Adipocyte (in vitro differentiated cells): ENCODE measurements at regions not wholly inside any gene's neighbourhood (a gene's known extent, or its start where the extent isn't known, plus 50 kb on each side); places are given as distances from the start of the nearest gene placed in this dataset.
A peak's percentile ranks its signal among the peaks of the same experiment; 100 is the strongest.

Source experiments
- DNase-seq: peaks from one replicate; pipeline ENCODE4 v3.0.0-alpha.2; 2015; ENCODE audit warnings: low read depth
- H3K27me3 ChIP-seq: replicated peaks from 2 replicates; pipeline ENCODE4 v1.7.0; 2013; ENCODE audit warnings: mild to moderate bottlenecking, low read length, moderate library complexity; ENCODE audit not compliant: control insufficient read depth, insufficient read depth
- H3K36me3 ChIP-seq: 2 replicates; pipeline ENCODE4 v1.7.0; 2013; ENCODE audit warnings: low read length, mild to moderate bottlenecking, moderate library complexity; ENCODE audit not compliant: control insufficient read depth, insufficient read depth, severe bottlenecking
- H3K4me1 ChIP-seq: 2 replicates; pipeline ENCODE4 v1.7.0; 2013; ENCODE audit warnings: mild to moderate bottlenecking, low read length, moderate library complexity; ENCODE audit not compliant: control insufficient read depth, insufficient read depth
- H3K4me3 ChIP-seq: 2 replicates; pipeline ENCODE4 v1.7.0; 2013; ENCODE audit warnings: mild to moderate bottlenecking, low read length, moderate library complexity
- H3K9ac ChIP-seq: 2 replicates; pipeline ENCODE4 v1.7.0; 2013; ENCODE audit warnings: mild to moderate bottlenecking, low read length, moderate library complexity
- H3K9me3 ChIP-seq: 2 replicates; pipeline ENCODE4 v1.7.0; 2013; ENCODE audit warnings: mild to moderate bottlenecking, low read length, moderate library complexity; ENCODE audit not compliant: control insufficient read depth

DNA sequence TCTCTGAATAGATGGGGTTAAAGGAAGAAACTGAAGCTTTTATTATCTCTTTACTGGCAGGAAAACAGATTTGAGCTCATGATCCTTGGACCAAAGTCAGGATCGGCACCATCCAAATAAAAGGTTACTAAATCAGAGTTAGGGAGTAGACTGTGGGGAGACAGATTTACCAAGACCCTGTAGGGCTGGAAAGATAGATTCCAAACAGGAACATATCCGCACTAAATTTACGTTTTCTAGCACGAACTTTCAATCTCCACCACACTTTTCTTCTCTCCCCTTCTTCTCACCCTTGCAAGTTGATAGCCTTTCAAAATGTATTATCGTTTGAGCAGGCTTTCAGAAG is 120.0 kb upstream of the HMHB1 start:
- Histone ChIP-seq H3K4me1 (peaks cover 10% of the 10 kb centered on the region), H3K36me3 (no peaks in the 10 kb centered on the region), H3K27me3 (no peaks in the 10 kb centered on the region), H3K9me3 (no peaks in the 10 kb centered on the region), H3K9ac (peak overlapping the region; percentile 6), H3K4me3 (peak overlapping the region; percentile 49)
- no peak for DNase-seq

DNA sequence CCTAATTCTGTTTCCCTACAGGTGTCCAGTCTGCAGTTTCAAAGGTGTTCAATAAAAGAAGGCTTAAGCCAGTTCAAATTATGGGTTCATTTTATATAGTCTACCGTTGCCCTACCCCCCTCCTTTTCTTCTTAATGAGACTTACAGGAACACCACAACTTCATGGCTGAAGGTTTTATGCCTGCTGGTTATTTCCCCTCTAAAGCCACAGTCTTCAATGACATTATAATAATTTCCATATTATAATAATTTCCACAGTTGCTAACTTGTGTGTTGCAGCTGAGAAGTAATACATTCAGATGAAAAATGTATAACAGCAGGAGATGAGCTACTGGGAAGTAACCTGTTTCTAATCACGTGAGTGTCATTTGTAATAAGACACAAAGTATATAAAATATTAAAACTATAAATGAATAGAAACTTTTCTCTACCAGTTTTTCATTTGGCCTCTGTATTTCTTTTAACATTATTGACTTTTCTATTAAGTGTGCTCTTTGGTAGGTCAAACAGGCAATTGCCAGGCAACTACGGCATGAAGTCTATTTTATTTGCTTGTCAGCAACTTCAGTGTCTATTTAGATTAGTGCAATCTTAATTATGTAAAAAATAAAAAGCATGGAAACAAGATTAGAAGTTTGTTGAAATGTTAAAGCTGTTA is 120.5 kb upstream of the HMHB1 start:
- no peaks in the 10 kb centered on the region for H3K9me3 ChIP-seq
- H3K4me3 ChIP-seq = peak overlapping the region; percentile 49
- no peak for DNase-seq

DNA sequence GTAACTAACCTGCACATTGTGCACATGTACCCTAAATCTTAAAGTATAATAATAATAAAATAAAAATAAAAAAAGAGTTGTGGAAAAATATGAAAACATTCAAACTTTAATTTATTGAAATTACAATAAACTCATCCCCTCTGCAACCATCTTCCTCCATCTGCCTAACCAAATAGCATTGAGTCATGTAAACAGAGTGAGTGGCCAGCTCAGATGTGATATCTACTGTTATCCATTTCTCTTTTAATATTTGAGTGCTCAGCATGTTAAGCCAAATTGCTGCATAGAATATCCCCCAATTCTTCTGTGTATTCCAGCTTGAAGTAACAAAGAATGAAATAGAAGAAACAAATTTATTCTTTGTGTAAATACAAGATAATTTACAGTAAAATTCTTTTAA is 124.4 kb upstream of the HMHB1 start:
- DNase-seq = no peak
- no peaks in the 10 kb centered on the region for H3K9me3 ChIP-seq
- H3K36me3 ChIP-seq = no peaks in the 10 kb centered on the region
- no peak overlapping the region for H3K9ac ChIP-seq
- H3K4me1 ChIP-seq = peaks cover 20% of the 10 kb centered on the region
- no peak overlapping the region for H3K4me3 ChIP-seq
- H3K27me3 ChIP-seq = no peaks in the 10 kb centered on the region

More for the DNA sequence above, 120.5 kb upstream of the HMHB1 start:
- Histone ChIP-seq H3K27me3 (no peaks in the 10 kb centered on the region), H3K4me1 (peaks cover 10% of the 10 kb centered on the region), H3K9ac (peak overlapping the region; percentile 6), H3K36me3 (no peaks in the 10 kb centered on the region)

DNA sequence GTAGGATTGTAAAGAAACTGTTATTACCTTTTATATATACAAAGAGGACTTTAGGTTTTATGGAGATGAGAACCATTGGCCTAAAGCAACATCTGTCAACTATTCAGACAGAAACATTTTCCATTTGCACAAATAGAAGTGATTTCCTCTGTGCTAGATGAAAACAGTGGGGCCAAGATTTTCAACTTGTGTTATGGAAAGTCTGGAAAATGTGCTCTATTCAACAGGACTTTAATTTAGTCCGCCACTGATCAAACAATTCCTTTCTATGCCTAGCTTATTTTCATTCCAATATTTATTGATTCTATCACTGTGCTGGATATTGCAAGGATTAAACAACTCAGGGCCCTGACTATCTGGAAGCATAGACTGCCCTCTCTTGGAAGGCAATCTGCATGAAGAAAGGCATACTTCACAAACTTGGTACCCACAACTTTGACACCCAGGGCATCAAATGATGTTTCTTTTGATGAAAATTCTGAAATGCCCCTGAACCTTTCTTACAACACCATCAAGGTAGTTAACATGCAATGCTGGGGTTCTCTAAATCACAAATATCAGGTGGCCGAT is 126.6 kb upstream of the HMHB1 start:
- DNase-seq = peak; percentile 51
- no peak overlapping the region for H3K9ac ChIP-seq

DNA sequence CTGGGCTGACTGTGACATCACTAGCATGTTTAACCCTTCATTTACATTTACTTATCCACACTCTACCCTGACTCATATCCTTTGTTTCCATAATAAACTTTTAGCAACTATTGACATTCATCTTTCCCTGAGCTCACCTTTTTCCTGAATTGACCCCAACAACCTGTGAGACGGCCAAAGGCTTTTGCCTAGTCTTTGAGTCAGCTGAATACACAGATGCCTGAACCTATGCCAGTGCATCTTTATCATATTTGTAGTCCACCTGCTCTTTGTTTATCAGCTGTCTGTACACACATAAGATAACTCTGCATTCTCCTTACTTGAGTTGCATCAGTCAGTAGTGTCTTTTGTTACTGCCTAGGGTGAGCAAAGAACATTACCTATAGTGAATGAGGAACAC is 128.5 kb upstream of the HMHB1 start:
- Histone ChIP-seq H3K36me3 (no peaks in the 10 kb centered on the region), H3K27me3 (no peaks in the 10 kb centered on the region)

More for the DNA sequence above, 126.6 kb upstream of the HMHB1 start:
- Histone ChIP-seq H3K9me3 (no peaks in the 10 kb centered on the region), H3K4me1 (peaks cover 20% of the 10 kb centered on the region), H3K27me3 (no peaks in the 10 kb centered on the region), H3K4me3 (no peak overlapping the region), H3K36me3 (no peaks in the 10 kb centered on the region)

DNA sequence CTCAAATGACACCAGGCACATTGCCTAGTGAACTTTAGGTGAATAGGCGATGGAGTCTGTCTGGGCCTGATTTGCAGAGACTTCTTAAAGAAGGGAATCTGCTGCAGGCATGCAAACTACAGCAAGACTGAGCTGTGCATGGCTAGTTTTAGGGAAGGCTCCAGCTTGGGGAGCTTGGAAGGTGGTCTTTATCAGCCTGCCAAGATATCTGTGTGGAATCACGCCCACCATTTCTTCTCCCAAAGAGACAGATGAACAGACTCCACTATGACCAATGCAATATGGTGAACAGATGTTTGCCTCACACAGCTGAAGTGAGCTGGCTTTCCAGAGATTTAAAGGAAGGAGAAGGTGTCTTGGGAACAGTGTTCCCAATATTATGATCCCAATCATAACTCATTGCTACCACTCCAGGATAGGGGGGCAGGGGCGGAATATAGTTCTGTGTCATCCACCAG is 129.0 kb upstream of the HMHB1 start:
- H3K4me3 ChIP-seq = no peak overlapping the region
- no peak for DNase-seq
- H3K27me3 ChIP-seq = no peaks in the 10 kb centered on the region
- H3K9ac ChIP-seq = no peak overlapping the region
- H3K4me1 ChIP-seq = peaks cover 24% of the 10 kb centered on the region
- no peaks in the 10 kb centered on the region for H3K36me3 ChIP-seq
- no peaks in the 10 kb centered on the region for H3K9me3 ChIP-seq

More for the DNA sequence above, 128.5 kb upstream of the HMHB1 start:
- peaks cover 24% of the 10 kb centered on the region for H3K4me1 ChIP-seq
- no peak overlapping the region for H3K9ac ChIP-seq
- H3K9me3 ChIP-seq = no peaks in the 10 kb centered on the region
- H3K4me3 ChIP-seq = no peak overlapping the region
- no peak for DNase-seq

DNA sequence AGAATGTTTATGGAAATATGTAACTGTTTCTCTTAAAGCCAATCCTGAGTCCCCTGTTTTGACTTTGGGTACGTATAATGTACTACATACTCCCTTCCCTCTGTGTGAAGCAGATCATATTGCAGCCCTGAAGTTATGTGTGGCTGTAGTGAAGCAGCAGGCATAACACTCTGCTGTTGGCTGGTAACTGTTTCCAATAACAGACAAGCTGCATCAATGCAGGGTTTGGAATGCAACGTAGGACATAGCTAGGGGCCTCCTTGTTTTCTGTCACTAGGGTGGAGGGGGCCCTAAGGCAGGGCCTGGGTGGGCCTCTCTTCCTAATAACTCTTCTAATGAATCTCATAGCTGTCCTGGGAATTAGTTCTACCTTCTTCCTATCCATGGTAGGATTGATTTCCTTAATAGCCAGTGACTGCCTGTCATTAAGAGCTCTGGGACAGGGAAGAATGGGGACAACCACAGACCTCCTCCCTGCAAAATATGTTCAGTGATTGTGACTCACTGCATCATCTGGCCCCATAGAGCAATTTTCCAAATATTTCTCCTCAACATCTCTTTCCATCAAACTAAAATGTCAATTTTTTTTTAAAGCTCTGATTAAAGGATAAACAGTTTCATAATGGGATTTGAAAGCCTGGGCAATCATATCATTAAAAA is 129.6 kb upstream of the HMHB1 start:
- no peaks in the 10 kb centered on the region for H3K9me3 ChIP-seq
- H3K4me3 ChIP-seq = no peak overlapping the region
- peak; percentile 56 for DNase-seq
- H3K36me3 ChIP-seq = no peaks in the 10 kb centered on the region
- H3K9ac ChIP-seq = peak overlapping the region; percentile 47
- H3K4me1 ChIP-seq = peaks cover 24% of the 10 kb centered on the region
- no peaks in the 10 kb centered on the region for H3K27me3 ChIP-seq

DNA sequence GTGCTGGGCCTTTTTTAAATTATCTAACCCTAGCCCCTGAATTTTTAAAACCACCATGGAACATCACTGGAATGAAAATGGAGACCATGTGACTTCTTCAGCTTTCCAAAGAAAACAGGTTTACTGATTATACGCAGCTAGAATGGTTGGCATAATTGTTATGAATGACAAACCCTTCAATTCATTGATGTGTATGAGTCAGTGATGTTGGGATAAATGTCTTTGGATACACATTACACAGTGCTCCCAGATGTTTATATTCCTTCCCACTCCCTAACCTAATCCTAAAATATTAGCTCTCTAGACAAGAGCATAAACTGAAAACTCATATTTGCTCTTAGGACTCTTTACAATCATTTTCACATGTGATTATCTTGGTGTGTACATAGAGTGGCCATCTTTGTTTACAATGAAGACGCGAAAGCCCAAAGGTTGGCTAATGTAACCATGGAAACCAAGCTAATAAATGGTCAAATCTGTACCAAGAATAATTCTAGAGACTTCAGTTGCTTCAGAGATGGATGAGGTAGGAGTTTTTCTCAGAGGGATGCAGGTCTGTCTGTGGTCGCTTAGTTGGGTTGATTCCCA is 131.2 kb upstream of the HMHB1 start:
- DNase-seq = no peak
- Histone ChIP-seq H3K4me1 (peaks cover 24% of the 10 kb centered on the region), H3K27me3 (no peaks in the 10 kb centered on the region), H3K4me3 (no peak overlapping the region), H3K9me3 (no peaks in the 10 kb centered on the region), H3K36me3 (no peaks in the 10 kb centered on the region), H3K9ac (no peak overlapping the region)

DNA sequence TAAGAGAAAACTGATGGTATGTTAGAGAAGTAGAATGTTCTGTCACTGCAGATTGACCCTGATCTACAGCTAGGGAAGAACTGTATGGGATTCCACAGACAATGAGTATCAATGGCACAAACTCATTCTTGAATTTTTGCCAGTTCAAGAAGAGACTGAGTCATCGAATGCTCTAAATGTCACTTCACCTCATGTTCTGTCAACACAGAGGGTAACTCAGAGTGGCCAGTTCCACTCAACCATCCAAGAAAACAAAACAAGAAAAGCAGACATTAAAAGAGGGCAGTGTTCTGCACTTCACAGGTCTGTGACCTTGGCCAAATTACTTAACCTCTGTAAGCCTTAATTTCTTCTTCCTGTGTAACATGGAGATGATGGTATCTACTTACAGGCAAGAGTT is 132.2 kb upstream of the HMHB1 start:
- H3K4me1 ChIP-seq = peaks cover 24% of the 10 kb centered on the region
- no peaks in the 10 kb centered on the region for H3K27me3 ChIP-seq
- H3K9ac ChIP-seq = no peak overlapping the region
- H3K4me3 ChIP-seq = no peak overlapping the region
- H3K9me3 ChIP-seq = no peaks in the 10 kb centered on the region
- peak; percentile 35 for DNase-seq
- no peaks in the 10 kb centered on the region for H3K36me3 ChIP-seq

DNA sequence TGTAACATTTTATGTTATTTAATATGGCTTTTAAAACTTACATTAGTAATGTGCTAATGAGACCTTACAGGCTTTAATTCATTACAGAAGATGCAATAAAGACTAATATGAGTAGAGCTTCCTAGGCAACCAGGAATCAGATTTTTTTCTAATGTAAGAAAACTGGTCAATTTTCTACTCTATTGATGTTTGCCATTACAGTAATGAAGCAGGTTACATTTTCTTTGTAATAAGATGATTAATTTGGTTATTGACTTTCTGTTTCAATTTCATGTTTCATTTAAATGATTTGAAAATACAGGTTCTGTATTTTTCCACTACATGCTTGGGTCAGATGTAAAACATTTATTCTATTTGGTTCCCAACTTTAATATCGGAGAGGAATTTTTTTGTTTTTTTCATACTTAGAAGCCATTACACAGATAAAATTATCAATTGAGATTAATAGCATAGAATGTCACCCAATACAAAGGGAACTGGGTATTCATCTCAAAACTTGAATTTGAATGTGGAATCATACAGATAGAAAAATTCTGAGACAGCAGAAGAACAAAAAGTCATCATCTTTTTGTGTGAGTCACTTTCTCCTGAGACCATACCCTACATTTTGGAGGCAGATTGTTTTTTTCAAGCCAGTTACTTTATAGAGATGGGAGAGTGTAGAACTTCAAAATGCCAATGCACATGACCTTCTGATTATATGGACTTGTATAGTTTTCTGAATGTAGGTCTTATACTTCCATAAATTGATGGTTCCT is 133.6 kb upstream of the HMHB1 start:
- Histone ChIP-seq H3K4me3 (no peak overlapping the region), H3K9me3 (no peaks in the 10 kb centered on the region), H3K36me3 (no peaks in the 10 kb centered on the region), H3K9ac (no peak overlapping the region), H3K27me3 (no peaks in the 10 kb centered on the region), H3K4me1 (peaks cover 21% of the 10 kb centered on the region)
- no peak for DNase-seq

DNA sequence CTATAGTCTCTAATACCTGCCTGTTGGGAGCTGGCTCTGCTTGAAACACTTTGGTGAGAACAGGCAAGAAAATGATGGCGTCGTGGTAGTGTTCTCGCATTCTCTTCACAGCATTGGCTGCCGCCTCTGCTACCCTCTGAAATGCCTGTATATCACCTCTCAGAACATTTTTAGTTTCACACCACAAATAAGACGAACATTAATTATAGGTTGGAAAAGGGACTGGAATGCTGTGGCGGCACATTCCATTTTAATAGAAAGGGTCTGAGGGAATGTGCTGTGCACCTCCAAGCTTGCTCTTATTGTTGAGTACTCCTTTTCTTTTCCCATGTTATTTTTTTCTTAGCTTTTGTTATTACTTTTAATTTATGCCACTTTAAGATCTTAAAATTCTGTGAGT is 134.6 kb upstream of the HMHB1 start:
- peaks cover 12% of the 10 kb centered on the region for H3K4me1 ChIP-seq
- no peaks in the 10 kb centered on the region for H3K9me3 ChIP-seq
- H3K4me3 ChIP-seq = no peak overlapping the region
- no peak for DNase-seq
- no peak overlapping the region for H3K9ac ChIP-seq
- no peaks in the 10 kb centered on the region for H3K27me3 ChIP-seq
- H3K36me3 ChIP-seq = no peaks in the 10 kb centered on the region
